IPS-18c (cell line): ENCODE measurements at regions not wholly inside any gene's neighbourhood (a gene's known extent, or its start where the extent isn't known, plus 50 kb on each side); places are given as distances from the start of the nearest gene placed in this dataset.
"Not testable (repeated sequence)": the region's sequence is repeated elsewhere in the genome, so short reads cannot be mapped to it uniquely, and the experiment has no call there.

ENCODE experiments used
- H3K4me3 ChIP-seq: 2 replicates; pipeline ENCODE4 v1.7.0; 2013; ENCODE audit warnings: low read depth, mild to moderate bottlenecking, low read length, moderate library complexity; ENCODE audit not compliant: insufficient read depth
- H3K9me3 ChIP-seq: one replicate; pipeline ENCODE4 v1.6.1; 2013; ENCODE audit warnings: mild to moderate bottlenecking, low read length, moderate library complexity; ENCODE audit not compliant: control insufficient read depth, insufficient read depth

- Histone ChIP-seq H3K9me3 (no peaks in the 10 kb centered on the region), H3K4me3 (no peak overlapping the region)
Observed at GRCh38 chr5:74539986-74540385, 100.5 kb downstream of the ENC1 start.

GRCh38 chr5:74538206-74538661 is 102.3 kb downstream of the ENC1 start:
- H3K9me3 ChIP-seq = no peaks in the 10 kb centered on the region
- H3K4me3 ChIP-seq = no peak overlapping the region

- H3K4me3 ChIP-seq = no peak overlapping the region
- H3K9me3 ChIP-seq = no peaks in the 10 kb centered on the region
Observed at GRCh38 chr5:74536658-74537057, 103.9 kb downstream of the ENC1 start.

- no peak overlapping the region for H3K4me3 ChIP-seq
- no peaks in the 10 kb centered on the region for H3K9me3 ChIP-seq
Observed at GRCh38 chr5:74535926-74536325, 104.6 kb downstream of the ENC1 start.

GRCh38 chr5:74534397-74535129 is 106.0 kb downstream of the ENC1 start:
- Histone ChIP-seq H3K9me3 (no peaks in the 10 kb centered on the region), H3K4me3 (no peak overlapping the region)

- H3K9me3 ChIP-seq = no peaks in the 10 kb centered on the region
- no peak overlapping the region for H3K4me3 ChIP-seq
Observed at GRCh38 chr5:74530326-74531050, 110.0 kb downstream of the ENC1 start.

GRCh38 chr5:74529101-74529500 is 111.4 kb downstream of the ENC1 start:
- H3K9me3 ChIP-seq = peaks cover 4% of the 10 kb centered on the region
- no peak overlapping the region for H3K4me3 ChIP-seq

- Histone ChIP-seq H3K9me3 (peaks cover 14% of the 10 kb centered on the region), H3K4me3 (no peak overlapping the region)
Observed at GRCh38 chr5:74526111-74526510, 114.4 kb downstream of the ENC1 start.

GRCh38 chr5:74524767-74525166 is 115.8 kb downstream of the ENC1 start:
- not testable (repeated sequence) for H3K4me3 ChIP-seq
- H3K9me3 ChIP-seq = peaks cover 14% of the 10 kb centered on the region

- H3K9me3 ChIP-seq = peaks cover 14% of the 10 kb centered on the region
- H3K4me3 ChIP-seq = not testable (repeated sequence)
Observed at GRCh38 chr5:74523698-74524097, 116.8 kb downstream of the ENC1 start.

GRCh38 chr5:74522838-74523237 is 117.7 kb downstream of the ENC1 start:
- H3K4me3 ChIP-seq = not testable (repeated sequence)
- peaks cover 14% of the 10 kb centered on the region for H3K9me3 ChIP-seq

- H3K4me3 ChIP-seq = no peak overlapping the region
Observed at GRCh38 chr5:74521401-74521800, 119.1 kb downstream of the ENC1 start.

GRCh38 chr5:74519679-74520078 is 120.8 kb downstream of the ENC1 start:
- Histone ChIP-seq H3K9me3 (peaks cover 11% of the 10 kb centered on the region), H3K4me3 (no peak overlapping the region)

More at GRCh38 chr5:74521401-74521800, 119.1 kb downstream of the ENC1 start:
- peaks cover 14% of the 10 kb centered on the region for H3K9me3 ChIP-seq

- no peak overlapping the region for H3K4me3 ChIP-seq
- H3K9me3 ChIP-seq = peaks cover 11% of the 10 kb centered on the region
Observed at GRCh38 chr5:74519161-74519571, 121.4 kb downstream of the ENC1 start.

GRCh38 chr5:74517700-74518099 is 122.8 kb downstream of the ENC1 start:
- H3K4me3 ChIP-seq = no peak overlapping the region
- H3K9me3 ChIP-seq = peaks cover 2% of the 10 kb centered on the region

GRCh38 chr5:74516211-74516636 is 124.3 kb downstream of the ENC1 start:
- H3K4me3 ChIP-seq = no peak overlapping the region
- H3K9me3 ChIP-seq = no peaks in the 10 kb centered on the region

GRCh38 chr5:74514888-74515551 is 125.5 kb downstream of the ENC1 start:
- H3K4me3 ChIP-seq = no peak overlapping the region
- no peaks in the 10 kb centered on the region for H3K9me3 ChIP-seq

GRCh38 chr5:74511770-74512169 is 128.8 kb downstream of the ENC1 start:
- not testable (repeated sequence) for H3K4me3 ChIP-seq, H3K9me3 ChIP-seq
